GM12892 (cell line): ENCODE measurements at regions not wholly inside any gene's neighbourhood (a gene's known extent, or its start where the extent isn't known, plus 50 kb on each side); places are given as distances from the start of the nearest gene placed in this dataset.

ENCODE experiments used
- POLR2A ChIP-seq: IDR thresholded peaks from 2 replicates; pipeline ENCODE4 v1.6.1; 2011; ENCODE audit warnings: low read depth, low read length, control low read depth
- POLR2AphosphoS5 ChIP-seq: IDR thresholded peaks from 2 replicates; pipeline ENCODE4 v1.6.1; 2011; ENCODE audit warnings: low read depth, low read length, control low read depth

- no peak for TF ChIP-seq POLR2A
- TF ChIP-seq POLR2AphosphoS5, result no peak
These were observed 229.4 kb downstream of the HAUS1 start for GRCh38 chr18:46333431-46334135.
